WTC11 (cell line): ENCODE measurements at regions not wholly inside any gene's neighbourhood (a gene's known extent, or its start where the extent isn't known, plus 50 kb on each side); places are given as distances from the start of the nearest gene placed in this dataset.

Experiments
- ATAC-seq: fragments of 200-7000 bp; cut with Tn5 transposase; 2 replicates; pipeline ENCODE4 v1.10.0; 2021; ENCODE audit warnings: mild to moderate bottlenecking, moderate library complexity
- CTCF ChIA-PET: fragments of 300-600 bp; sonication (Branson Sonifier 250); formaldehyde crosslinking; loops from one replicate; lab custom pipeline; 2021; ENCODE audit warnings: antibody characterized with exemption; lab: Charles Lee
- POLR2A ChIA-PET: fragments of 350-600 bp; sonication (Branson Sonifier 250); formaldehyde crosslinking; loops from one replicate; lab custom pipeline; 2021; ENCODE audit warnings: antibody characterized with exemption; lab: Charles Lee
- DNase-seq: peaks from one replicate; pipeline ENCODE4 v3.0.0; 2021; ENCODE audit warnings: low spot score
- H3K27ac Mint-ChIP-seq: 2 replicates; pipeline ENCODE4 v1.8.0; 2021; ENCODE audit warnings: mixed read lengths
- H3K27me3 Mint-ChIP-seq: 2 replicates; pipeline ENCODE4 v1.8.0; 2021; ENCODE audit warnings: low read depth, mild to moderate bottlenecking, moderate library complexity, mixed read lengths
- H3K36me3 Mint-ChIP-seq: 2 replicates; pipeline ENCODE4 v1.8.0; 2021; ENCODE audit warnings: mixed read lengths
- H3K4me1 Mint-ChIP-seq: 2 replicates; pipeline ENCODE4 v1.8.0; 2022; ENCODE audit warnings: mixed read lengths
- H3K4me3 Mint-ChIP-seq: 2 replicates; pipeline ENCODE4 v1.8.0; 2021; ENCODE audit warnings: mild to moderate bottlenecking, moderate library complexity, mixed read lengths
- H3K9me3 Mint-ChIP-seq: 2 replicates; pipeline ENCODE4 v1.8.0; 2021; ENCODE audit warnings: mixed read lengths
- CBFB ChIP-seq: sonication (generic); formaldehyde crosslinking; IDR thresholded peaks from 2 replicates; pipeline ENCODE4 v1.8.1; 2022; ENCODE audit warnings: mild to moderate bottlenecking, low read depth, missing genetic modification reagents
- CREB1 ChIP-seq: sonication (generic); formaldehyde crosslinking; IDR thresholded peaks from 2 replicates; pipeline ENCODE4 v1.8.0; 2023; ENCODE audit warnings: mild to moderate bottlenecking, missing genetic modification reagents
- CTCF ChIP-seq: fragments of 200-600 bp; IDR thresholded peaks from 2 replicates; pipeline ENCODE4 v1.8.0; 2022; ENCODE audit warnings: antibody characterized with exemption
- E2F4 ChIP-seq: sonication (generic); formaldehyde crosslinking; IDR thresholded peaks from 2 replicates; pipeline ENCODE4 v1.8.1; 2022; ENCODE audit warnings: low read depth, mild to moderate bottlenecking, moderate library complexity, missing genetic modification reagents, borderline replicate concordance
- ELF4 ChIP-seq: sonication (generic); formaldehyde crosslinking; IDR thresholded peaks from 2 replicates; pipeline ENCODE4 v1.8.1; 2022; ENCODE audit warnings: low read depth, mild to moderate bottlenecking, moderate library complexity, missing genetic modification reagents
- GTF2I ChIP-seq: fragments of 250-450 bp; sonication (Bioruptor Pico); conservative IDR thresholded peaks from 2 replicates; pipeline ENCODE4 v1.4.0; 2021; ENCODE audit warnings: mild to moderate bottlenecking
- NR2C2 ChIP-seq: sonication (generic); formaldehyde crosslinking; IDR thresholded peaks from 2 replicates; pipeline ENCODE4 v1.8.0; 2022; ENCODE audit warnings: mild to moderate bottlenecking, missing genetic modification reagents
- TCF7 ChIP-seq: sonication (generic); formaldehyde crosslinking; IDR thresholded peaks from 2 replicates; pipeline ENCODE4 v1.8.0; 2022; ENCODE audit warnings: mild to moderate bottlenecking, low read depth, missing genetic modification reagents, moderate library complexity
- TEAD4 ChIP-seq: sonication (generic); formaldehyde crosslinking; IDR thresholded peaks from 2 replicates; pipeline ENCODE4 v1.8.0; 2022; ENCODE audit warnings: mild to moderate bottlenecking, missing genetic modification reagents
- TP53 ChIP-seq: sonication (generic); formaldehyde crosslinking; IDR thresholded peaks from 2 replicates; pipeline ENCODE4 v1.8.1; 2023; ENCODE audit warnings: mild to moderate bottlenecking, missing genetic modification reagents
- ZBTB21 ChIP-seq: sonication (generic); formaldehyde crosslinking; IDR thresholded peaks from 2 replicates; pipeline ENCODE4 v1.8.1; 2023; ENCODE audit warnings: mild to moderate bottlenecking, missing genetic modification reagents, borderline replicate concordance
- ZBTB43 ChIP-seq: sonication (generic); formaldehyde crosslinking; IDR thresholded peaks from 2 replicates; pipeline ENCODE4 v1.8.1; 2023; ENCODE audit warnings: mild to moderate bottlenecking, missing genetic modification reagents
- ZNF121 ChIP-seq: sonication (generic); formaldehyde crosslinking; IDR thresholded peaks from 2 replicates; pipeline ENCODE4 v1.8.0; 2023; ENCODE audit warnings: missing genetic modification reagents
- ZNF416 ChIP-seq: fragments of 250-450 bp; sonication (Bioruptor Pico); IDR thresholded peaks from 2 replicates; pipeline ENCODE4 v1.9.0; 2021; ENCODE audit warnings: mild to moderate bottlenecking, inconsistent platforms
- ZSCAN18 ChIP-seq: fragments of 250-450 bp; sonication (Bioruptor Pico); IDR thresholded peaks from 2 replicates; pipeline ENCODE4 v2.1.2; 2022; ENCODE audit warnings: mild to moderate bottlenecking, moderate library complexity

- CTCF ChIA-PET = no interaction called here
- Mint-ChIP-seq H3K9me3 (peaks cover 15% of the 10 kb centered on the region), H3K4me1 (peaks cover 5% of the 10 kb centered on the region), H3K36me3 (no peaks in the 10 kb centered on the region), H3K27ac (no peak overlapping the region), H3K4me3 (no peak overlapping the region), H3K27me3 (peaks cover 5% of the 10 kb centered on the region; the same call in 1 of the 2 replicates)
- ATAC-seq (peak; percentile 39; the same call in 1 of the 2 replicates), DNase-seq (no peak)
- POLR2A ChIA-PET = no interaction called here
- TF ChIP-seq ZBTB43 (no peak), ZBTB21 (CRISPR knock-in tag) (no peak), TP53 (CRISPR knock-in tag) (no peak), TEAD4 (CRISPR knock-in tag) (no peak), NR2C2 (CRISPR knock-in tag) (no peak)
Observed at GRCh38 chr9:129311643-129312042, 133.6 kb upstream of the IER5L start.

GRCh38 chr9:129310666-129311350 lies 132.7 kb upstream of the IER5L start:
- peaks cover 5% of the 10 kb centered on the region; the same call in 1 of the 2 replicates for H3K27me3 Mint-ChIP-seq
- CTCF ChIA-PET = no interaction called here
- H3K27ac Mint-ChIP-seq = no peak overlapping the region
- H3K4me3 Mint-ChIP-seq = no peak overlapping the region
- H3K4me1 Mint-ChIP-seq = peaks cover 12% of the 10 kb centered on the region
- no peaks in the 10 kb centered on the region for H3K36me3 Mint-ChIP-seq
- TF ChIP-seq CBFB (no peak), E2F4 (CRISPR knock-in tag) (no peak)
- DNase-seq = no peak
- POLR2A ChIA-PET = no interaction called here
- H3K9me3 Mint-ChIP-seq = peaks cover 15% of the 10 kb centered on the region
- ATAC-seq = no peak

GRCh38 chr9:129309906-129310305 lies 131.8 kb upstream of the IER5L start:
- no peak for DNase-seq
- H3K27me3 Mint-ChIP-seq = peaks cover 5% of the 10 kb centered on the region; the same call in 1 of the 2 replicates
- POLR2A ChIA-PET = no interaction called here
- CTCF ChIA-PET = interaction anchor here (1.1 kb wide), 2 partner anchors 28 to 167 kb away, joined by 3 to 5 read pairs; no protein-coding TSS in a partner anchor
- H3K9me3 Mint-ChIP-seq = peaks cover 15% of the 10 kb centered on the region
- no peak overlapping the region for H3K27ac Mint-ChIP-seq
- no peaks in the 10 kb centered on the region for H3K36me3 Mint-ChIP-seq
- ATAC-seq = no peak
- peaks cover 19% of the 10 kb centered on the region for H3K4me1 Mint-ChIP-seq
- TF ChIP-seq ZSCAN18 (CRISPR knock-in tag) (no peak), ZNF121 (CRISPR knock-in tag) (0 out of 2 replicates have a peak, but pooled peaks have one; percentile 14)
- no peak overlapping the region for H3K4me3 Mint-ChIP-seq

GRCh38 chr9:129309041-129309430 lies 131.0 kb upstream of the IER5L start:
- CTCF ChIA-PET = interaction anchor here (1.1 kb wide), 2 partner anchors 27 to 166 kb away, joined by 3 to 5 read pairs; no protein-coding TSS in a partner anchor
- no peak for ATAC-seq
- POLR2A ChIA-PET = no interaction called here

More at GRCh38 chr9:129309041-129309430, 131.0 kb upstream of the IER5L start:
- no peak overlapping the region for H3K27ac Mint-ChIP-seq
- H3K4me3 Mint-ChIP-seq = no peak overlapping the region
- no peak for DNase-seq
- no peaks in the 10 kb centered on the region for H3K36me3 Mint-ChIP-seq
- H3K4me1 Mint-ChIP-seq = peaks cover 19% of the 10 kb centered on the region
- no peak for TF ChIP-seq CTCF
- no peak for TF ChIP-seq CREB1 (CRISPR knock-in tag)
- peak; percentile 68; the same call in 1 of the 2 replicates for TF ChIP-seq GTF2I (CRISPR knock-in tag)
- no peak for TF ChIP-seq ZNF416 (CRISPR knock-in tag)
- no peak for TF ChIP-seq ELF4
- TF ChIP-seq ZNF121 (CRISPR knock-in tag) = peak; percentile 29; the same call in 1 of the 2 replicates
- no peak for TF ChIP-seq TCF7
- peaks cover 5% of the 10 kb centered on the region; the same call in 1 of the 2 replicates for H3K27me3 Mint-ChIP-seq
- H3K9me3 Mint-ChIP-seq = peaks cover 15% of the 10 kb centered on the region
